Fibroblast of pulmonary artery (primary cell): ENCODE measurements at regions not wholly inside any gene's neighbourhood (a gene's known extent, or its start where the extent isn't known, plus 50 kb on each side); places are given as distances from the start of the nearest gene placed in this dataset.
"Not testable (repeated sequence)": the region's sequence is repeated elsewhere in the genome, so short reads cannot be mapped to it uniquely, and the experiment has no call there.

Experiments used
- DNase-seq: peaks from one replicate; pipeline ENCODE4 v3.0.0-alpha.2; 2010; ENCODE audit warnings: low read depth
- H3K4me3 ChIP-seq: replicated peaks from 2 replicates; pipeline ENCODE4 v1.5.1; 2011; ENCODE audit warnings: low read depth, mild to moderate bottlenecking, control low read depth, low read length, moderate library complexity
- CTCF ChIP-seq: IDR thresholded peaks from 2 replicates; pipeline ENCODE4 v1.5.1; 2011; ENCODE audit warnings: mild to moderate bottlenecking, control low read depth, low read length, inconsistent platforms; ENCODE audit errors: missing control alignments

DNA sequence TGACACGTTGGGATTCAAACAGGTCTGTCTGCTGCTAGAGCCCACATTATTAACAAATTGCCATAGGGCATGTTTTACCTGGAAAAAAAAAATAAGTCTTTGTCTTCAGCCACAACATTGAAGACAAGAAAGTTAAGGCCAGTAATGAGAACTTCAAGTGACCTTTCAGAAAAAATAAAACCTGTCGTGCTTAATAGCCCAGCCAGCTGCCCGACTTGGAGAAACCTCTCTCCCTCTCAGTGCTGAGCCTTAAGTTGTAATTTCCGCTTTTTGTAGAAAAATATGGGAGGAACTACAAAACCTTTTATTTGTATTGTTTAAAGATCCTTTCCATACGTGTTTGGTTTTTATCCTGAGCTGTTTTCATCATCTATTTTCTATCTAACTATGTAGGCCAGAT lies 454.3 kb upstream of the SLITRK6 start:
- not testable (repeated sequence) for DNase-seq, H3K4me3 ChIP-seq

DNA sequence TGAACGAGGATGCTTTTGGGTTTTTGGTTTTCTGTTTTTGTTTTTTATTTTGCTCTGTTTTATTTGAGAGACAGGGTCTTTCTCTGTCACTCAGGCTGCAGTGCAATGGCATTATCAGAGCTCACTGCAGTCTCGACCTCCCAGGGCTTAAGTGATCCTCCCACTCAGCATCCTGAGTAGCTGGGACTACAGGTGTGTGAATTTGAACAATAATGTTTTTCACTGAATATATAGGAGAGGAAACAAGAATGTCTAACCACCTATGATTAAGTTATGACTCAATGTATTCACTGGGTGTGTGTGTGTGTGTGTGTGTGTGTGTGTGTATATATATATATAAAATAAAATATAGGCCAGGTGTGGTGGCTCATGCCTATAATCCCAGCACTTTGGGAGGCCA lies 456.6 kb upstream of the SLITRK6 start:
- not testable (repeated sequence) for DNase-seq, H3K4me3 ChIP-seq

- H3K4me3 ChIP-seq = no peak overlapping the region
- DNase-seq = no peak
Observed at GRCh38 chr13:86269511-86269910, 470.3 kb upstream of the SLITRK6 start.

DNA sequence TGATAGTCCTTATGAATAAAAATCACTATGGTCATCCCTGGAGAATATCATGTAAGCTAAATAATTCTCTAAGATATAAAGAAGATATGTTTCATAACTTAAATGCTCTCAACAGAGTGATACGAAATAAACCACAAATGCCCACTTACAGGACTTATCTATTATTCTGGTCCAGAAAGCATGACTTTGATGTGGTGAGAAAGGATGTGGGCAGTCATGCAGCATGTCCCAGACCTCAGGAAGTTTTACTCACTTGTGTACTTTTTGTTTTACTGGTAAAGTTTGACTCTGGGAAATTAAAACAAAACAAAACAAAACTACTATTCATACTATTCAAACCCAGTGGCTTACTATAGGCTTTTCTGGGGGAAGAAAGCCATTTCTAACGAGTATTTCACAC lies 483.2 kb upstream of the SLITRK6 start:
- DNase-seq = no peak
- no peak overlapping the region for H3K4me3 ChIP-seq
- no peak for TF ChIP-seq CTCF

More at GRCh38 chr13:86269511-86269910, 470.3 kb upstream of the SLITRK6 start:
- no peak for TF ChIP-seq CTCF

DNA sequence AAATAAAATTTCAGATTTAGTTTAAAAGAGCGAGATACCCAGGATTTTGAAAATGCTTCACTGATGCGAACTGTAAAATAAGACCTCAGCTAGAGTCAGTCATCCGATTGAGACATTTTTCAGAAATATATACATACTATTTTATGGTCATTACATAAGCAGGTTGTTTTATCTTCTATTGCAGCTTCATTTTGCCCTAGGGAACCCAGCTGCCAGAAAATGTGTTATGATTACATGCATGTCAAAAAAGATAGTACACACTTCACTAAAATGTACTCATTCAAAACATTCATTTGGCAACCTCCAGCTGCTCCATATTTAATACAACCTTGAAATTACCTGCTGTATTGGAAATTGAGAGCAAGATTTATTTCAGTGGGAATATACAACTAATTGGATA lies 483.8 kb upstream of the SLITRK6 start:
- no peak for TF ChIP-seq CTCF
- no peak for DNase-seq
- H3K4me3 ChIP-seq = no peak overlapping the region

GRCh38 chr13:86298725-86299124 lies 499.5 kb upstream of the SLITRK6 start:
- DNase-seq = no peak
- H3K4me3 ChIP-seq = no peak overlapping the region
- no peak for TF ChIP-seq CTCF

- no peak overlapping the region for H3K4me3 ChIP-seq
- no peak for TF ChIP-seq CTCF
- no peak for DNase-seq
Observed at GRCh38 chr13:86299128-86299527, 499.9 kb upstream of the SLITRK6 start.

DNA sequence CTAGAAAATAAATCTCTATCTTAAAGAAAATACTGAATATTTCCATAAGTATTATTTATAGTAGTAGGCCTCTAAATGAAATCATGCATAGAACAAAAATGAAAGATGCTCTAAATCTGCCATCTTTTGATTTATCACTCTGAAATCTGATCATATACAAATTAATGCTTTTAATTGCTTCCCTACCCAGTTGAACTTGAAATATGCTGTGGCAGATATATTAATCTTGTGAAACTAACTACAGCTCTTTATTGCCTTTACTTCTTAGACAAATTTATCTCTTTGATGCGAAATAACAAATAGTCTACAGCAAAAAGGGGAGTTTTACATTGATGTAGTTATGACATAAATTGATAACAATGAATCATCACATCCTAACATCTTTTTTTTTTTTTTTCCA lies 510.7 kb upstream of the SLITRK6 start:
- DNase-seq = no peak
- H3K4me3 ChIP-seq = no peak overlapping the region
- no peak for TF ChIP-seq CTCF
